ENCODE measurements at regions not wholly inside any gene's neighbourhood (a gene's known extent, or its start where the extent isn't known, plus 50 kb on each side); places are given as distances from the start of the nearest gene placed in this dataset.
A peak's percentile ranks its signal among the peaks of the same experiment; 100 is the strongest.

DNA sequence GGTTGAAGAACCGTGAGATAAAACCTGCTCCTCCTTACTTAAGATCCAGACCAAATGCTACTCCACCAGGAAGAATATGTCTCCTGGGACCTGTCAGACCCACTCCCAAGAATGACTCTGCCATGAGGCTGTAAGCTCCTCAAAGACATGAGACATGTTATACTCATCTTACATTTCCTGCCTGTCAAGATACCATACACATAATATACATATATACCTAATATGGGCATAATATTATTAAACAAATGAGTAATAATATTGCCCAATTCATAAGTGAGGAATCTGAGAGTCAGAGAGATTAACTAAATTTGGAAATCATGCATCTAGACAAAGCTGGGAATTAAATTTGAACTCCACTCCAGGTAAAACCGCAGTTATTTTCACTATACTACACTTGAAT, 634.9 kb downstream of the LMO4 start:
- H3K9ac ChIP-seq (ENCODE audit: low read depth, low read length, poor library complexity) = no peak overlapping the region
- WGBS, 2 donors (ENCODE audit: extremely low coverage in 2 of 2, insufficient read length in 2 of 2, insufficient replicate concordance in 1 of 2) = no CpG with 5 or more reads among the region's 2 CpGs
- no peak overlapping the region for H3K14ac ChIP-seq (ENCODE audit: low read length)
- no peak overlapping the region for H2BK15ac ChIP-seq (ENCODE audit: low read length)
- no peak overlapping the region for H2BK120ac ChIP-seq (ENCODE audit: low read depth, low read length)
- no peak overlapping the region for H3K23ac ChIP-seq (ENCODE audit: low read depth, low read length, poor library complexity)
- H3K18ac ChIP-seq (ENCODE audit: low read length) = no peak overlapping the region
- H4K91ac ChIP-seq (ENCODE audit: low read depth, low read length, poor library complexity) = no peak overlapping the region
- H3K27me3 ChIP-seq (ENCODE audit: control insufficient read depth in 3 of 3, insufficient read depth in 3 of 3, low read depth in 1 of 3, low read length in 3 of 3) = no peaks in the 10 kb centered on the region
- no peak overlapping the region for H2BK5ac ChIP-seq (ENCODE audit: low read length)
- no peak overlapping the region for H2BK12ac ChIP-seq (ENCODE audit: low read length)
- H3K4ac ChIP-seq (ENCODE audit: low read length) = no peak overlapping the region
- H2AFZ ChIP-seq (ENCODE audit: low read length) = no peak overlapping the region
- peaks cover 0 to 2% of the 10 kb centered on the region in 2 donors for H3K9me3 ChIP-seq (replicated peaks in 1 of 2; ENCODE audit: control insufficient read depth in 2 of 2, insufficient read depth in 1 of 2, low read depth in 1 of 2, low read length in 2 of 2)
- no peaks in the 10 kb centered on the region for H3K79me1 ChIP-seq (ENCODE audit: low read depth, low read length)
- H4K8ac ChIP-seq (ENCODE audit: low read depth, low read length) = no peak overlapping the region
- no peak overlapping the region for H2AK5ac ChIP-seq (ENCODE audit: low read depth, low read length)
- H3K36me3 ChIP-seq (replicated peaks in 1 of 2; ENCODE audit: control insufficient read depth in 2 of 2, insufficient read depth in 2 of 2, low read length in 2 of 2) = no peaks in the 10 kb centered on the region
- no peak overlapping the region for H3K4me3 ChIP-seq (ENCODE audit: low read length in 2 of 2)
- H3K4me2 ChIP-seq (ENCODE audit: insufficient read depth, low read length, poor library complexity, severe bottlenecking) = no peak overlapping the region
- peaks cover 2 to 9% of the 10 kb centered on the region in 2 donors for H3K4me1 ChIP-seq (ENCODE audit: control insufficient read depth in 2 of 2, insufficient read depth in 1 of 2, low read depth in 1 of 2, low read length in 2 of 2)
- no peak for DNase-seq (ENCODE audit: low spot score)
- no peak overlapping the region for H3K27ac ChIP-seq (replicated peaks; ENCODE audit: low read length)

DNA sequence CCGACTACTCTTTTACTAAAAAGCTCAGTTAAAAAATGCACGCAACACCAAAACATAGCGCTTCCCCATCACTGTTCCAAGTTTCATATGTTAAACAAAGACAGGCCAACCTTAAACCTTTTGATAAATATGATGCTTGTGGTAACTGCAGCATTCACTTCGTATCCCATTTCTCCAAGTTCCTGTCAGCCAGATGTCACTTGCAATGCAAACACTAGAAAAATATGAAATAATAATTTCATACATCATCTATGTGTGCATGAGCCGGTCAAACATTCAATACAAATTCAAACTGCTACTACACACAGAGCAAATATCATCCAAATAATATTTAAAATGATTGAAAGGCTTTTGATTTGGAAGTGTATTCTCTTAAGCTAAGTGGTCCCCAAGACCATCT, 636.5 kb downstream of the LMO4 start:
- H4K8ac ChIP-seq (ENCODE audit: low read depth, low read length) = no peak overlapping the region
- no peaks in the 10 kb centered on the region for H3K79me1 ChIP-seq (ENCODE audit: low read depth, low read length)
- H2AK5ac ChIP-seq (ENCODE audit: low read depth, low read length) = no peak overlapping the region
- H3K9ac ChIP-seq (ENCODE audit: low read depth, low read length, poor library complexity) = no peak overlapping the region
- H3K27ac ChIP-seq (replicated peaks; ENCODE audit: low read length) = no peak overlapping the region
- no CpG with 5 or more reads among the region's 5 CpGs for WGBS, 2 donors (ENCODE audit: extremely low coverage in 2 of 2, insufficient read length in 2 of 2, insufficient replicate concordance in 1 of 2)
- no peak overlapping the region for H4K91ac ChIP-seq (ENCODE audit: low read depth, low read length, poor library complexity)
- no peak overlapping the region for H2BK12ac ChIP-seq (ENCODE audit: low read length)
- no peak overlapping the region for H3K4me3 ChIP-seq (ENCODE audit: low read length in 2 of 2)
- no peak overlapping the region for H2BK120ac ChIP-seq (ENCODE audit: low read depth, low read length)
- H3K4ac ChIP-seq (ENCODE audit: low read length) = no peak overlapping the region
- H3K18ac ChIP-seq (ENCODE audit: low read length) = no peak overlapping the region
- no peak overlapping the region for H2BK5ac ChIP-seq (ENCODE audit: low read length)
- H3K4me2 ChIP-seq (ENCODE audit: insufficient read depth, low read length, poor library complexity, severe bottlenecking) = no peak overlapping the region
- no peak for DNase-seq (ENCODE audit: low spot score)
- no peaks in the 10 kb centered on the region for H3K27me3 ChIP-seq (ENCODE audit: control insufficient read depth in 3 of 3, insufficient read depth in 3 of 3, low read depth in 1 of 3, low read length in 3 of 3)
- H2AFZ ChIP-seq (ENCODE audit: low read length) = no peak overlapping the region
- H3K9me3 ChIP-seq (replicated peaks in 1 of 2; ENCODE audit: control insufficient read depth in 2 of 2, insufficient read depth in 1 of 2, low read depth in 1 of 2, low read length in 2 of 2) = peaks cover 0 to 2% of the 10 kb centered on the region in 2 donors
- H3K4me1 ChIP-seq (ENCODE audit: control insufficient read depth in 2 of 2, insufficient read depth in 1 of 2, low read depth in 1 of 2, low read length in 2 of 2) = peaks cover 3 to 14% of the 10 kb centered on the region in 2 donors
- no peak overlapping the region for H3K14ac ChIP-seq (ENCODE audit: low read length)
- no peak overlapping the region for H2BK15ac ChIP-seq (ENCODE audit: low read length)
- H3K23ac ChIP-seq (ENCODE audit: low read depth, low read length, poor library complexity) = no peak overlapping the region
- no peaks in the 10 kb centered on the region for H3K36me3 ChIP-seq (replicated peaks in 1 of 2; ENCODE audit: control insufficient read depth in 2 of 2, insufficient read depth in 2 of 2, low read length in 2 of 2)

DNA sequence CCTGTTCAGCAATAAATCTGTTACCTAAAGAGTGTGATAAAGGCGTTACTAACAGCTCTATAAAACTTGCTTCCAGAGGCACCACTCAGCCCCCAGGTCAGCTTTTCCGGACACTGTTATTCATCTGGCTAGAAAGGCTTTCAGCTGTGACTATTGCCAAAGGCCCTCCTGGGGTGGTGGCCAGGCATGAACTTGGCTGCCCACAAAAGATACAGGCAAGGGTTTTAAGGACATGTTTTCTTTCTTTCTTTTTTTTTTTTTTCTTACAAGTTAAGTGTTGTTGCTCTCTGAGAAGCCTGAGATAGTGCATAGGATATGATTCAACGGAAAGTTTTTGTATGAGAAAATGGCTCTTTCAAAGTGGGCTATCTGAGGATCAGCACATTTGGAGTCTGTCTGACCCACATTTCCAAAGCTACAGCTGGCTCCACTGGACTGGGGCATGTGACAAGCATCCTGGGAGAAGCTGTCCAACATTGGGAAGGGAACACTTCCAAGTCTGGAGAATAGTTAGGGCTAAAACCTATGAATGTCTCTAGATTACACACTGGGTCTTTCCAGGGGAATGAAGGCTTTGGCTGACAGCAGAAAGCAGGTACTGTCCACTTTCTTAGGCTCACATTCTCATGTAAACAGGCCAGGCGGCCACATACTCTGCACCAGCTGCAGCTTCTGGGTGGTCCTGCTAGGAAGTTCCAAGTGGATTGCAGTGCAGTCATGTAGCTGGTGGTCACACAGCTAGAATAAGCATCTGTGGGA, 639.7 kb downstream of the LMO4 start:
- no peak overlapping the region for H4K8ac ChIP-seq (ENCODE audit: low read depth, low read length)
- no peak overlapping the region for H4K91ac ChIP-seq (ENCODE audit: low read depth, low read length, poor library complexity)
- no peak overlapping the region for H3K14ac ChIP-seq (ENCODE audit: low read length)
- WGBS, 2 donors (ENCODE audit: extremely low coverage in 2 of 2, insufficient read length in 2 of 2, insufficient replicate concordance in 1 of 2) = no CpG with 5 or more reads among the region's 4 CpGs
- no peak overlapping the region for H2BK120ac ChIP-seq (ENCODE audit: low read depth, low read length)
- no peak for DNase-seq (ENCODE audit: low spot score)
- no peak overlapping the region for H3K4ac ChIP-seq (ENCODE audit: low read length)
- H3K27ac ChIP-seq (replicated peaks; ENCODE audit: low read length) = no peak overlapping the region
- H2BK12ac ChIP-seq (ENCODE audit: low read length) = no peak overlapping the region
- no peak overlapping the region for H2AK5ac ChIP-seq (ENCODE audit: low read depth, low read length)
- H3K4me2 ChIP-seq (ENCODE audit: insufficient read depth, low read length, poor library complexity, severe bottlenecking) = no peak overlapping the region
- H3K9ac ChIP-seq (ENCODE audit: low read depth, low read length, poor library complexity) = no peak overlapping the region
- no peaks in the 10 kb centered on the region for H3K27me3 ChIP-seq (ENCODE audit: control insufficient read depth in 3 of 3, insufficient read depth in 3 of 3, low read depth in 1 of 3, low read length in 3 of 3)
- H3K4me1 ChIP-seq (ENCODE audit: control insufficient read depth in 2 of 2, insufficient read depth in 1 of 2, low read depth in 1 of 2, low read length in 2 of 2) = peaks cover 3 to 14% of the 10 kb centered on the region in 2 donors
- no peak overlapping the region for H2BK5ac ChIP-seq (ENCODE audit: low read length)
- no peak overlapping the region for H3K23ac ChIP-seq (ENCODE audit: low read depth, low read length, poor library complexity)
- no peak overlapping the region for H3K4me3 ChIP-seq (ENCODE audit: low read length in 2 of 2)
- no peaks in the 10 kb centered on the region for H3K36me3 ChIP-seq (replicated peaks in 1 of 2; ENCODE audit: control insufficient read depth in 2 of 2, insufficient read depth in 2 of 2, low read length in 2 of 2)
- H3K9me3 ChIP-seq (replicated peaks in 1 of 2; ENCODE audit: control insufficient read depth in 2 of 2, insufficient read depth in 1 of 2, low read depth in 1 of 2, low read length in 2 of 2) = no peaks in the 10 kb centered on the region
- no peaks in the 10 kb centered on the region for H3K79me1 ChIP-seq (ENCODE audit: low read depth, low read length)
- no peak overlapping the region for H3K18ac ChIP-seq (ENCODE audit: low read length)
- H2AFZ ChIP-seq (ENCODE audit: low read length) = peak overlapping the region; percentile 38
- no peak overlapping the region for H2BK15ac ChIP-seq (ENCODE audit: low read length)

DNA sequence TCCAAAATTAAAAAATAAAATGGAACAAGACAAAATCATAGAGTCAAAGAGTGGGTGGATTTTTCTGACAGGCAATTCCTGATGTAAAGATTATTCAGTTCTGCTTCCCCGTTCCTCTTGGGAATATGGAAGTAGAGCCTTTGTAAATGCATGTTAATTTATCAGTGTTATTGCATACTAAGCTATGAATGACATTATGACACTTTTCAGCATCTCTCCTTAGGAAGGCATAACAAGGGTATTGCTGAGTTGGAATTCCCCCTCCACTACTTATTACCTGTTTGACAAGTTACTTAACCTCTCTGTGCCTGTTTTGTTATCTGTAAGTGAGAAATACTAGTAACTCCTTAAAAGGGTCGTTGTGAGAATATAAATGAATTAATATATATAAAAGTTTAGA, 640.4 kb downstream of the LMO4 start:
- no peak overlapping the region for H3K27ac ChIP-seq (replicated peaks; ENCODE audit: low read length)
- H3K79me1 ChIP-seq (ENCODE audit: low read depth, low read length) = no peaks in the 10 kb centered on the region
- no peak overlapping the region for H2BK15ac ChIP-seq (ENCODE audit: low read length)
- H3K9ac ChIP-seq (ENCODE audit: low read depth, low read length, poor library complexity) = no peak overlapping the region
- no peaks in the 10 kb centered on the region for H3K9me3 ChIP-seq (replicated peaks in 1 of 2; ENCODE audit: control insufficient read depth in 2 of 2, insufficient read depth in 1 of 2, low read depth in 1 of 2, low read length in 2 of 2)
- no peak overlapping the region for H2BK12ac ChIP-seq (ENCODE audit: low read length)
- H3K4me1 ChIP-seq (ENCODE audit: control insufficient read depth in 2 of 2, insufficient read depth in 1 of 2, low read depth in 1 of 2, low read length in 2 of 2) = peaks cover 3 to 14% of the 10 kb centered on the region in 2 donors
- H2BK120ac ChIP-seq (ENCODE audit: low read depth, low read length) = no peak overlapping the region
- no peak overlapping the region for H3K18ac ChIP-seq (ENCODE audit: low read length)
- H3K14ac ChIP-seq (ENCODE audit: low read length) = no peak overlapping the region
- H3K4me3 ChIP-seq (ENCODE audit: low read length in 2 of 2) = no peak overlapping the region
- H2AFZ ChIP-seq (ENCODE audit: low read length) = no peak overlapping the region
- H3K4ac ChIP-seq (ENCODE audit: low read length) = no peak overlapping the region
- WGBS, 2 donors (ENCODE audit: extremely low coverage in 2 of 2, insufficient read length in 2 of 2, insufficient replicate concordance in 1 of 2) = no CpG with 5 or more reads among the region's 2 CpGs
- no peak overlapping the region for H2BK5ac ChIP-seq (ENCODE audit: low read length)
- no peak overlapping the region for H3K4me2 ChIP-seq (ENCODE audit: insufficient read depth, low read length, poor library complexity, severe bottlenecking)
- H3K23ac ChIP-seq (ENCODE audit: low read depth, low read length, poor library complexity) = no peak overlapping the region
- H3K27me3 ChIP-seq (ENCODE audit: control insufficient read depth in 3 of 3, insufficient read depth in 3 of 3, low read depth in 1 of 3, low read length in 3 of 3) = no peaks in the 10 kb centered on the region
- H2AK5ac ChIP-seq (ENCODE audit: low read depth, low read length) = no peak overlapping the region
- no peak overlapping the region for H4K8ac ChIP-seq (ENCODE audit: low read depth, low read length)
- DNase-seq (ENCODE audit: low spot score) = no peak
- no peaks in the 10 kb centered on the region for H3K36me3 ChIP-seq (replicated peaks in 1 of 2; ENCODE audit: control insufficient read depth in 2 of 2, insufficient read depth in 2 of 2, low read length in 2 of 2)
- H4K91ac ChIP-seq (ENCODE audit: low read depth, low read length, poor library complexity) = no peak overlapping the region
